Stimulated activated CD4-positive, alpha-beta T cell treated with anti-CD3 and anti-CD28 coated beads, TNF-alpha, amount 100 ng/mL, for 48 hours (primary cell): ENCODE measurements at regions not wholly inside any gene's neighbourhood (a gene's known extent, or its start where the extent isn't known, plus 50 kb on each side); places are given as distances from the start of the nearest gene placed in this dataset.

Source experiments
- DNase-seq, 3 donors: peaks; one replicate each; pipeline ENCODE4 v3.0.0-alpha.2; 2020; ENCODE audit warnings: low read depth in 3 of 3

DNA sequence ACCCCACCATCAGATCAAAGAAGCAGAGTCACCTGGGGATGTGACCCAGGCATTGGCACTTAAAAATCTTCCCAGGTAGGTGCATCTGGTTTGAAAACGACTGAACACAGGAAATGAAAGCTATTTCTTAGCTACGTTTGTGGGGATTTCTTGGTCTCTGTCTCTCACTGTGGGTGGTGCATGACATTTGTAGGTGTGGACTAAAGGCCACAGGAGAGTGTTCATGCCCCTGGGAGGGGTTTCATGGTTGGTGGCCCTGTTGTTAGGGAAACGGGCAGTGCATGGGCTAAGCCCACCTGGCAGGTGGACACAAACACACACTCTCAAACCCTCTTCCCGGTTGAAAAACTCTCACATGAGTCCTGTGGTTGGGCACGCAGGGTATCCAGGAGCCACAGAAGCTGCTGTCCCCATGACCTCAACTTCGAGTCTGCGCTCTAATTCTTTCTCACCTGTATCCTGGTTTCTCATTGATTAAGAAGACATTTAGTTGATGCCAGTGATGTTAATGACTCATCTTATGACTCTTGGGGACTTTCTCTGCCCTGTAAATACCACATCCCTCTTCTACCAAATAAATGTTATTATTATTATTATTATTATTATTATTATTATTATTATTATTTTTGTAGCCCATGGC is 119.4 kb downstream of the MRPS6 start:
- no peak for DNase-seq

DNA sequence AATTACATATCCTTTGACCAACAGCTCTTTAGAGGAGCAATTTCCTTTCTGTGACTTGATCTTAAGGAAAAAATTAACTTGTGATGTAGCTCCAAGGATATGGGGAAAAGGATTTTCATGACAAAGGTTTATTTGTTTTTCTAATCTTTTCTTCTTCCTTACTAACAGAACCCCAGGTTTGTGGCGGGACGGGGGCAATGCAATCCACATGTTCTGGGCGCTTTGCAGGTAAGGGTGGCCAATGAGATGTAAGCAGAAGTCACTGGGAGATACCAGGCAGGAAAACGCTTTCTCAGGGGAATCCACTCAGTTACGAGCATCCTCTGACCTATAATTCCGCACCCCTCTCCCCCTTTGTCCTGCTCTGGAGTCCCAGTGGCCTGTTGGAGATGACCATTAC is 122.0 kb downstream of the MRPS6 start:
- no peak for DNase-seq

DNA sequence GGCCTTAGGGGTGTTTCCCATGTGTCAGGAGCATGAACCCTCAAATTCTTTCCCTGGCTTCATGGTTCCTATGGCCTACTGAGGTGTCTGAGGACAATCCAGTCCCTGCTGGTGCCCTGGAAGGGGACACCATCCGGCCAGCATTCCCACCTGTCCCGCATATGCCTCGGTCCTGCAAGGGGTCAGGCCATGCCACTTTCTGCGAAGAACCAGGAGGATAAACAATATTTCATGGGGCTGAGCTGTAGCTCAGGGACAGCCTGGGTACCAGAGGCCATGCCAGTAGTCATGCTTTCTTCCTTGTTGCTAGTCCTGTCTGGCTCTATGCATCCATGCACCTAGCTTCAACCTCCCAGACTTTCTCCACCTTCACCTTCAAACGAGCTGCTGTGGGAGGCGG is 123.6 kb downstream of the MRPS6 start:
- DNase-seq: no peak

DNA sequence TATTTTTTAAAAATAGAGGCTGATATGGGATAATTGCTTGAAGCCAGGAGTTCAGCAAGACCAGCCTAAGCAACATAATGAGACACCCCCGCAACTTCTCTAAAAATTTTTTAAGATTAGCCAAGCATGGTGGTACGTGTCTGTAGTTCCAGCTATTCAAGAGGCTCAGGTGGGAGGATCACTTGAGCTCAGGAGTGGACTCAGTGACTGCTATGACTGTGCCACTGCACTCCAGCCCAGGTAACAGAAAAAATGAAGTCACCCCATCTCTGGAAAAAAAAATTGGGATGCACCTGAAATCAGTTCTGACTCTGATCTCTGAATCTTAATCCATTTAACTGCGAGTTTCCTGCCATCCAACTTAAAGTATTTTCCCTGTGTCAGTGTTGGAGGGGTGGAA is 124.2 kb downstream of the MRPS6 start:
- DNase-seq: no peak

DNA sequence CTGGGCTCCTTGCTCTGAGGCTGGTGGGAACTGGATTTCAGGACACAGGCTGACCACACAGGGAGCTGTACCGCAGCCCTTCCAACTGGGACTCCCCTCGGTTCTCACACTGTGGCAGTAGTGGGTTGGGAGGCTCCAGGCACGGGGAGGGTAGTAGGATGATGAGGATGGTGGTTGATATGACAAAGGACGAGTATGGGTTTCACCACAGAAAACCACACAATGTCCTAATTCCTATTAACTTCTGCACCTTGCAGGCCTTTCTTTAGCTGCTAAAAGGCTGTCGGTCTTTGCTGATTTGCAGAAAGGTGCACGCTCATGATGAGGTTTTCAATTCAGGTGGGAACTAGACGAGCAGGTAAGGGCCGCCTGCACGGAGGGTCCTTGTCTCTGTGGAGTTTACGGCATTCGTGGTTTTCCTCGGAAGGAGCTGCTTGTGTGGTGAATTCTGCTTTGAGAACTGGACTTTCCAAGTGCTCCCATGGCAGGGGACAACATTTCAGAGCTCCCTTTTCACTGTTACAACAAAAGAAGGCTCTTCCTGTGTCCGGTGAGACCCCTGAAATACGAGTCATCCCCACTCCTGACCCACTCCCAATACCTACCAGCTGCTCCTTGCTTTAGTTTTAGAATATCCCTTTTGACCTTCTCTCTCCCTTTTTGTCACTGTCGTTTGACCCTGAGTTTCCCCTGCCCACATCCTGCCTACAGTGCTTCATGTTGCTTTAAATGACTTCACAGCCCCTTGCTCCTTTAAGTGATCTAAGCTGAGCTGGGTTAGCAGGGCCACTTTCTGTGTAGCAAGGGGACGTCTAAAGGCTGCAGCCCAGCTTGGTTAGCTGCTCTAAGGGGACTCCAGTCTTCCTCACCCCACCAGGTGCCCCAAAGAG is 125.1 kb downstream of the MRPS6 start:
- no peak for DNase-seq

DNA sequence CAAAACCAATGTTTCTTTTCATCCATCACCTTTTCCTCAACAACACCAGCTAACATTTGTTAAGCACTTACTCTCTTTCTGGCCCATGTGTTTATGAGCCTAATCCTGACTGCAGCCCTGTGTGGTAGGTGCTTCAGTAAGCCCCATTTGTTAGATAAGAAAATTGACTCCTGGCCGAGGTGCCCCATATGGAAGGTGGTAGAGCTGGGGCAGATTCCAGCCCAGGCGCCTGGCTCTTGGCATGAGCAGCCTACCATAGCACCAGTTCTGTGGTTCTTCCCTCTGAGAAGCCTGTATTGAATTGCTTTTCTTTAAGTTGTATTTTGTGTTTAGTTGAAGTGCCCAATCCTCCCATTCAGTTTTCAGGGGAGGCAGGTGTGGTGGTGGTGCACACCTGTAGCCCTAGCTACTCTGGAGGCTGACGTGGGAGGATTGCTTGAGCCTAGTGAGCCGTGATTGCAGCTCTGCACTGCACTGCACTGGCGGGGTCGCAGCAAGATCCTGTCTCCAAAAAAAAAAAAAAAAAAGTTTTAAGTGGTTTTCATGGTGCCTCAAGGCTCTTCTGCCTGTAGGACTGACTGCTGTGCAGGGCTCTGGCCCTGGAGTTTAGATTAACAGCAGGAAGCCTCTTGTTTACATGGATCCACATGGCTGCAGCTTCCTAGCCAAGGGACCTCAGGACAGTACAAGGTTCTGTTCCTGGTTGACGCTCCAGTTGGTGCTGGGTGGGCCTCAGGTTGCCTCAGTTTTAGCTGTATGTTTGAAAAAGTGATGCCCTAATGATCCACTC is 125.9 kb downstream of the MRPS6 start:
- DNase-seq: no peak

DNA sequence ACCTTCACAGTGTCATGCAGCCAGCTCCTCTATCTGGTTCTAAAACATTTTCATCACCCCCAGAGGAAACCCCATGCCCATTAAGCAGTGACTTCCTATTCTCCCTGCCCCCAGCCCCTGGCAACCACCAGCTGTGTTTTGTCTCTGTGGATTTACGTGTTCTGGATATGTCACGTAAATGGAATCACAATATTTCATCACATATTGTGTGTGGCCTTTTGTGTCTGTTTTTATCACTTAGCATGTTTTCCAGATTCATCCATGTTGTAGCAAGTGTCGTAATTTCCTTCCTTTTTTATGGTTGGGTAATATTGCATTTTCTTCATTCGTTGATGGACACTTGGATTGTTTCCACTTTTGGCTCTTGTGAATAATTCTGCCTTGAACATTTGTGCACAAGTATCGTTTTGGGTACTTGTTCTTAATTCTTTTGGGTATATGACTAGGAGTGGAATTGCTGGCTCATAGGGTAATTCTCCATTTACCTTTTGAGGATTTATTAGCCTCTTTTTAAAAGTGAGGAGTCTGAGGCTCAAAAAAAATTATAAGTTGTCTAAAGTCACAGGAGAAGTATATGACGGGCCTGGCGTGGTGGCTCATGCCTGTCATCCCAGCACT is 127.0 kb downstream of the MRPS6 start:
- DNase-seq: no peak

DNA sequence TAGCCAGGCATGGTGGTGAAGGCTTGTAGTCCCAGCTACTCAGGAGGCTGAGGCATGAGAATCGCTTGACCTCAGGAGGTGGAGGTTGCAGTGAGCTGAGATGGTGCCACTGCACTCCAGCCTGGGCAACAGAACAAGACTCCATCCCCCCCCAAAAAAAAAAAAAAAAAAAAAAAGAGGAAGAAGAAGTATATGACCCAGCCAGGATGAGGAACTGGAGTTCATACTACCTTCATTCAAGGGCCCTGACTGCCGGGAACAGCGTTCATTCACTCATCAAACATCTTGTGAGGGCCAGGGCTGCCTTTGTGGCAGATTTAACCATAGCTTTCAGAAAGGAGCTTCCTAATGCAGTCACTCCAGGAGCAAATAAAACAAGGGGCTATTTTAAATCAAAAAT is 127.6 kb downstream of the MRPS6 start:
- DNase-seq: no peak

DNA sequence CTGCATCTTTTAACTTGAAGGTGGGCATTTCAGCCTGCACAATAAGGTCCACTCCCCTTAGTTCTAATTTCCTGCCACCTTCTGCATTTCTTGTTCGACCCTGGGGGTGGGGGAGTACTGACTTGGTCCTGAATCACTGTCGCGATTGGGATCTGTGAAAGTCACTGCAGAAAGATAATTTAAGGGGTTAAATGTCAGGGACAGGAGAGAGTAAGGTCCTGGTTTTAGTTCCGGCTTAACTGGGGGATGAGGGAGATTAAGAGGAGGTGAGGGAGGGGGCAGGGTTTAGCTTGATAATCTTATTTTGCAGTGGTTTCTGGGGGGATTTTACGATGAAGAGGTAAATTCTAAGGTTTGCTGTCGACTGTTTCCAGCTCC is 128.1 kb downstream of the MRPS6 start:
- DNase-seq: no peak

DNA sequence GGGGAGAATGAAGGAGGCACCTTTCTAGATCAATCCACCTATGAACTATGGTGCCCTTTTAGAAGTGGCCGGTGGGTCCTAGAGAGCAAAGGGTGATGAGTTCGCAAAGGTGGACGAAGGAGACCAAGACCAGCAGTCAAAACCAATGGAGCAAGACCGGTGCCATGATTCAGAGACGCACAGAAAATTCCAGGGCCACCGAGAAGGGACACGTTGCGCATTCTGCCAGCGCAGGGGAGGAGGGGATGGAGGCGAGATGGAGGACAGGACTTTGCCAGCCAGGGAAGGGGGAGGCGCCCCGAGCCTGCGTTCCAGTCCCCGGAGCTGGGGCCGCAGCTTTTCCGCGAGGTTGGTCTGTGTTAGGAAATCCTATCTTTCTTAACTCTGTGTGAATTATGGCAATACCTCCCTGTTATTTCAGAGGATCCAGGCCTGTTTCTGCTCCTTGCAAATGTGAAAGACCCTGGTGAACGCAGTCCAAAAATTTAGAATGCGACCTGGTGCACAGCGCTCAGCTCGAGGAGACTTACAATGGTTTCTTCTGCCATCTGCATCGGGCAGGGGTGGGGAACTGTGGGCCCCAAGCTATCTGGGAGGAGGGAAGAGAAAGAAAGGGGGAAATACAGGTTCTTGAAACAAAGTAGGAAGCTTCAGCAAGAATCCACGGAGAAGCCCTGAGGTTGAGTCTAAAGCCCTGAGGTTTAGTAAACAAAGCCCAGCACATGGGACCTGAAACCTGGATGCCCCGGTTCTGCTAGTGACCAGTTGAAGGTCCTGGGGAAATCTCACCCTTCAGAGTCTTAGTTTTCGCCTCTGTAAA is 129.4 kb downstream of the MRPS6 start:
- DNase-seq: no peak

DNA sequence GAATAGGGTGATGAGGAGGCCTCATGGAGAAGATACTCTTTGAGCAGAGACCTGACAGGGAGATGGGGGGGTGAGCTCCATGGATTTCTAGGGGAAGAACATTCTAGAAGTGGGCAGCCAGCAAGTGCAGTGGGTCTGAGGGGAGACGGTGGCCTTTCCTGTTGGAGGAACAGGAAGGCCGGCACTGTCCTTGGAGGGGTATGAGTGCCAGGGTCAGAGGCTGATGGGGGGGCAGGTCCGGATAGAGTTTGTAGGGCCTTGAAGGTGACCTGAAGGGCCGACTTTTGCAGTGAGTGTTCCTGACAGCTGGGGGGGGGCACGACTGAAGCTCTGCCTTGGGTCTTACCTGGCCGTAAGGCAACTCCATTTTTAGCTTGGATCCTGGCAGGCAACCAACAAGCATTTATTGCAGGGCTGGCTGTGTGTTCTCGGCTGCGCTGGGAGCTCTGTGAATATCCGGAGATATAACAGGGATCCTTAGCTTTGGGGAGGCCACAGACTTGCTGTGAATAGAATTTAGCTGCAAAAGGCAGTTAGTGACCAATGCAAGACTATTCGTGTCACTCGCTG is 130.6 kb downstream of the MRPS6 start:
- DNase-seq: no peak

DNA sequence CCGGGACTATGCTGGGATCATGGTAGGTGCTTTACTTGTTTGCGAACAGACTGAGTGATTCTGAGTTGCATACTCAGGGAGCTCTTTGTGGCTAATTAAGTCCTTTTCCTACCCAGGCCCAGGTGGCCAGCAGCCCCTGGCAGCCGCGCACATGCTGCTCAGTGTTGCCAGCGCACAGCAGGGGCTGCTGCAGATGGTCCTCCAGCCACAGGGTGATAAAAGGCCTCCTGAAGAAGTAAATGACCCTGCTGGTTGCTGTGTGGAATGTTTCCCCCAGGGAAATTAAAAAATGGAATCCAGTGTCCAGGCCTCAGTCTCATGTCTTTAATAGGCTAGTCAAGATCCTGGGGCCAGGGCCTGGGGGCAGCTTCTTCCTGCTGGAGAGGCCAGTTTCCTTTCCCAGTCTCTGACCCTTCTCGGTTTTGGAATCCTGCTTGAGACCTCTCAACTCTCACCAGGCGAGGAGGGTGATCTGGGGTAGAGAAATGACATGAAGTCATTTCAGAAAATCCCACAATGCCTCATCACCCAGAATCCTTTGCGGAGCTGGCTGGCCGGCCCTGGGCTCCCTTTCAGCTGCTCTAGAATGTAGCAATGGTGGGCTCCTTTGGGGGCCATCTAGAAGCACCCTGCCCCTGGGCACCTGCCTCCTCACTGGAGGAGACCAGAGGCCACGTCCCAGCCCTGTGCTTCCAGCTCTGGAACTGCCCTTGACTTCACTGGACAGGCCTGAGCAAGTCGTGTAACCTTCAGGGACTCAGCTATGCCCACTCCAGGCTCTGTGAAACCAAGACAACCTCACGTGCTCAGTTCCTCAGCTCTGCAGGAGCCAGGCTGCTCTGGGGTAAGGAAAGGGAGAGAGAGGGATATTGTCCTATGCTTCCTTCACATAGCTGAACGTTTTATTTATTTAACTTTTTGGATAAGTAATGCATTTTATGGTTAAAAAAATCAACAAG is 131.4 kb downstream of the MRPS6 start:
- DNase-seq: no peak

DNA sequence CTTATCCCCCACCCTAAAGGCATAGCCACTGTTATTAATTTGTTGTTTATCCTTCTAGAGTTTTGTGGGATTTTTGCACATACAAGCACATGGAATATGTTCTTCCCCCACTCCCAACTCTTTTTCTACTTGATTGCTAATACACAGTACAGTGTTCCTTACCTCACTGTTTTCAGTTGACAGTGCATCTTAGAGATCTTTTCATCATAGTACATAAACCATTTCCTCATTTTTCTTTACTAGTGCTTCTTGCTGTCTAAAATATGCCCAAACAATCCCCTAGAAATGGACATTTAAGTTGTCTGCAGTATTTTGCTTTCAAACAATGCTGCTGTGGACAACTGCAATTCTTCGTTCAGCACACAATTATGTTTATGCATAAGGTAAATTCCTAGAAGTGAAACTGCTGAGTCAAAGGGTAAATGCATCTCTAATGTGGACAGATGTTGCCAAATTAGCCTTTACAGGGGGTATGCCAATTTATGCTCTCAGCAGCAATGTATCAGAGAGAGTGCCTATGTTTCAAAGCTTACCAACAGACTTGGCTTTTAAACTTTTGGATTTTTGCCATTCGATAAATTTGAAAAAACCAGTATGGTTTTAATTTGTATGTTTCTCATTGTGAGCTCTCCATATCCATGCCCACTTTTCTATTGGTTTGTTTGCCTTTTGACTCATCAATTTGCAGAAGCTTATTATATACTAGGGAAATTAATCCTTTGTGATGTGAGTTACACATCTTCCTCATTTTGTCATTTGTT is 132.6 kb downstream of the MRPS6 start:
- no peak for DNase-seq

DNA sequence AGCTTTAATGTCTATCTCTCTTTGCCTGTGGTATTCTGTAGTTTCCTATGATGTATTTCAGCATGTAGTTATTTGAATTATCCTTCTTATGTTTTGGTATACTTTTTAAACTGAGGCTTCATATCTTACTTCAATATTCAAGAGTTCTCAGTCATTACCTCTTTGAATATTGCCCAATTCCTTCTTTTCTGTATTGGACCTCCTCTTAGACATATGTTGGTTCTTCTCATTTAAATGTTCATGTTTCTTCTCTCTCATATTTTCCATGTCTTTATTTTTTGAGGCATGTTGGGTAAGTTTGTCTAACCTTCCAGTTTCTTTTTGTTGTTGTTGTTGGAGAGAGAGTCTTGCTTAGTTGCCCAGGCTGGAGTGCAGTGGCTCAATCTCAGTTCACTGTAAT is 140.6 kb downstream of the MRPS6 start:
- DNase-seq: no peak

DNA sequence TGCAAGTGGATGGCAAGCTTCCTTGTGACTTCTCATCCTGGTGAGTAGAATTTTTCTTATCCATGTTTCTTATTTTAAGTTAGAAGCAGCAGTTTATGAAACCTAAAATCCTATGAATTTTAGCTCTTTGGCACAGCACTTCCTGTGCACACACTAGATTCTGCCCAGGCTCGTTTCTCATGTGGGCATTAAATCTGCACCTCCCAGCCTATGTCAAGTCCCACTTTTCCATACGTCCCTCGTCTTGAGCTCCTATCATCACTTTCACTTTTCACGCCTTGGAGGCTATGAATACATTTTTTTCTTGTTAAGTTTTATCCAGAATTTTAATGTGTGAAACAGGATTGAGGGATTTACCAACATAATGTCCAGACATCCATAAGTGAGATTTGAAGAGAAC is 142.1 kb downstream of the MRPS6 start:
- DNase-seq: no peak

DNA sequence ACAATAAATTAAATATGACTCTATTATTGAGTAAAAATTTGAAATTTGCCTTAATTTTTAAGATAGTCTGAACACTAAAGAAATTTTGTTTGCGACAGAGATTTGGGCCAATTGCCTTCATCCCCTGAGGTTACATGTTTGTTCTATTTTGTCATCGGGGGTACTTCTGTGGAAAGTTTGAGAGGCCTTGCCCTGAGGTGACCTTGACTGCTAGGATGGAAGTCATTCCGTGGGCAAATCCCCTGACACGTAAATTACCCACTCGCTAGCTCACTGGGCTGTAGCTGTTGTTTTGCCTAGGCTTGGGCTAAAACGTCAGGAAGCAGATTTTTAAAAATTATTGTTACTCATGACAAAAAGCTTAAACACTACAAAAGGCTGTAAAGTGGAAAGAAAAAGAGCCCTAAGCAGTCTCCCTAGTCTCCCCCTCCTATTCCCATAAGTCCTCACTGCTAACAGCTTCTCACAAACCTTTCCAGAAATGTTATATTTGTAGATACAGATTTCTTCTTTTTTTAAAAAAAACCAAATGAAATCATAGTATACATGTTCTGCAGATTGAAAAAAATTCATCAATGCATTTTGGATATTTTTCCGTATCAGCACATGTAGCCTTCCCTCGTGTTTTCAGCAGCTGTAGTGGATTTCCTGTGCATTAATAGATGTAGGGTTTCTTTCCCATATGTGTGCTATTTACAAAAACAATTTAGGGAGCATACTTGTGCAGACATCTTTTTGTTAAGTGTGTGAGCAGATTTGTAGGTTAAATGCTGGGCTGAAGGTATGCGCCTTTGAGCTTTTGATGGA is 142.7 kb downstream of the MRPS6 start:
- no peak for DNase-seq

DNA sequence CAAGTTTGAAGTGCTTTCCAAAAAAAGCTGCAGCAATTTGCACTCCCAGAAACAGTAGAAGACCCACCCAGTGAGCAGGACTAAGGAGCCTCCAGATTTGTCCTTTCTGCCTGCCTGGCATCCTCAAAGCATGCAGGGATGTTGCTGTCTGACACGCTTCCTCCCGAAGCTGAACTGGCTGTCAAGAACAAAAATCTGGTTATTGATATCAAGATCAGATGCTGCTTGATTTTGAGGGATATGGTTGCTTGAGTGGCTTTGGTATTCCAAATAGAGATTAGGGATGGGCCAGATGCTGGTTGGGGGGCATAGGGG is 143.3 kb downstream of the MRPS6 start:
- no peak for DNase-seq

DNA sequence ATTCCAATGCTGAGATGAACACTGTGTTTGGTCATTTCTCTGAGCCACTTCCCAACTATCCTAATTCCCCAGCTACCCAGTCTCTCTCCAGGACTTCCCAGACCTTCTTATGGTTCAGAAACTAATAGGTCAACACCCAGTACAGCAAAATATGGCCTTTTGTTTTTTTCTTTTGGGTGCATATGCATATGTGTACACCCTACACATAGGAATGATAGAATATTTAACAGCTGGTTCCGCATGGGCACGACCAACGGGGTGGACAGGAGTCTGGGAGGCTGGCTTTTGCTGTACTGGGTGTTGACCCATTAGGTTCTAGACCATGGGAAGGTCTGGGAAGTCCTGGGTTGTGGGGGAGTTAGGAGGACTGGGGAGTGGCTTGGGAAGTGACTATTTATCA is 143.9 kb downstream of the MRPS6 start:
- DNase-seq: no peak
